ENCODE measurements at regions not wholly inside any gene's neighbourhood (a gene's known extent, or its start where the extent isn't known, plus 50 kb on each side); places are given as distances from the start of the nearest gene placed in this dataset.
A peak's percentile ranks its signal among the peaks of the same experiment; 100 is the strongest.

- TF ChIP-seq POLR2A (IDR thresholded peaks at IDR 0.05; ENCODE audit: extremely low read depth, insufficient read length) (no peak), CTCF (IDR thresholded peaks at IDR 0.05; ENCODE audit: low read depth, low read length) (peak; percentile 71)
- peak; percentile 64 for DNase-seq (ENCODE audit: low read depth)
- H3K4me3 ChIP-seq (ENCODE audit: low read depth, low read length), result no peak overlapping the region
Measured at GRCh38 chr17:73710095-73710592, 65.9 kb upstream of the SDK2 start.

GRCh38 chr17:73711184-73711583 is 66.9 kb upstream of the SDK2 start:
- DNase-seq (ENCODE audit: low read depth), result peak; percentile 33
- no peak overlapping the region for H3K4me3 ChIP-seq (ENCODE audit: low read depth, low read length)
- no peak for TF ChIP-seq MAX (IDR thresholded peaks at IDR 0.05; ENCODE audit: low read depth, low read length)
- TF ChIP-seq POLR2A (IDR thresholded peaks at IDR 0.05; ENCODE audit: extremely low read depth, insufficient read length), result no peak
- TF ChIP-seq CTCF (IDR thresholded peaks at IDR 0.05; ENCODE audit: low read depth, low read length), result no peak
- no peak for TF ChIP-seq MYC (IDR thresholded peaks at IDR 0.05; ENCODE audit: low read depth, low read length)

GRCh38 chr17:73711916-73712315 is 67.7 kb upstream of the SDK2 start:
- no peak overlapping the region for H3K4me3 ChIP-seq (ENCODE audit: low read depth, low read length)
- TF ChIP-seq POLR2A (IDR thresholded peaks at IDR 0.05; ENCODE audit: extremely low read depth, insufficient read length) (no peak), CTCF (IDR thresholded peaks at IDR 0.05; ENCODE audit: low read depth, low read length) (no peak), MAX (IDR thresholded peaks at IDR 0.05; ENCODE audit: low read depth, low read length) (no peak), MYC (IDR thresholded peaks at IDR 0.05; ENCODE audit: low read depth, low read length) (no peak)
- no peak for DNase-seq (ENCODE audit: low read depth)

GRCh38 chr17:73713136-73713535 is 68.9 kb upstream of the SDK2 start:
- no peak for DNase-seq (ENCODE audit: low read depth)
- no peak for TF ChIP-seq MYC (IDR thresholded peaks at IDR 0.05; ENCODE audit: low read depth, low read length)
- TF ChIP-seq POLR2A (IDR thresholded peaks at IDR 0.05; ENCODE audit: extremely low read depth, insufficient read length), result no peak
- TF ChIP-seq MAX (IDR thresholded peaks at IDR 0.05; ENCODE audit: low read depth, low read length), result no peak
- TF ChIP-seq CTCF (IDR thresholded peaks at IDR 0.05; ENCODE audit: low read depth, low read length), result no peak
- H3K4me3 ChIP-seq (ENCODE audit: low read depth, low read length), result no peak overlapping the region

- no peak overlapping the region for H3K4me3 ChIP-seq (ENCODE audit: low read depth, low read length)
- no peak for DNase-seq (ENCODE audit: low read depth)
- TF ChIP-seq MYC (IDR thresholded peaks at IDR 0.05; ENCODE audit: low read depth, low read length) (no peak), POLR2A (IDR thresholded peaks at IDR 0.05; ENCODE audit: extremely low read depth, insufficient read length) (no peak), MAX (IDR thresholded peaks at IDR 0.05; ENCODE audit: low read depth, low read length) (no peak)
Measured at GRCh38 chr17:73715769-73716168, 71.5 kb upstream of the SDK2 start.

GRCh38 chr17:73717690-73718089 is 73.4 kb upstream of the SDK2 start:
- DNase-seq (ENCODE audit: low read depth), result no peak
- no peak overlapping the region for H3K4me3 ChIP-seq (ENCODE audit: low read depth, low read length)
- no peak for TF ChIP-seq MYC (IDR thresholded peaks at IDR 0.05; ENCODE audit: low read depth, low read length)
- TF ChIP-seq MAX (IDR thresholded peaks at IDR 0.05; ENCODE audit: low read depth, low read length), result no peak
- no peak for TF ChIP-seq POLR2A (IDR thresholded peaks at IDR 0.05; ENCODE audit: extremely low read depth, insufficient read length)
- no peak for TF ChIP-seq CTCF (IDR thresholded peaks at IDR 0.05; ENCODE audit: low read depth, low read length)
